ENCODE measurements at regions not wholly inside any gene's neighbourhood (a gene's known extent, or its start where the extent isn't known, plus 50 kb on each side); places are given as distances from the start of the nearest gene placed in this dataset.

GRCh38 chr4:37068580-37068979 lies 176.0 kb upstream of the NWD2 start:
- Mint-ChIP-seq H3K4me3 (no peak overlapping the region), H3K36me3 (ENCODE audit: low read depth) (peaks cover 1% of the 10 kb centered on the region), H3K4me1 (ENCODE audit: low read depth) (peaks cover 5% of the 10 kb centered on the region), H3K27me3 (ENCODE audit: insufficient read depth) (peaks cover 2% of the 10 kb centered on the region), H3K27ac (no peak overlapping the region), H3K9me3 (peaks cover 7% of the 10 kb centered on the region)
- intact Hi-C loops (cut with micrococcal nuclease), result no loop called here
- DNase-seq (ENCODE audit: low spot score), result no peak

- Mint-ChIP-seq H3K9me3 (peaks cover 7% of the 10 kb centered on the region), H3K4me1 (ENCODE audit: low read depth) (peaks cover 5% of the 10 kb centered on the region)
- intact Hi-C loops (cut with micrococcal nuclease), result no loop called here
Observed at GRCh38 chr4:37070041-37070440, 174.5 kb upstream of the NWD2 start.

GRCh38 chr4:37071576-37071975 lies 173.0 kb upstream of the NWD2 start:
- intact Hi-C loops (cut with micrococcal nuclease), result no loop called here
- H3K4me3 Mint-ChIP-seq, result no peak overlapping the region
- peaks cover 2% of the 10 kb centered on the region for H3K27me3 Mint-ChIP-seq (ENCODE audit: insufficient read depth)
- no peak overlapping the region for H3K27ac Mint-ChIP-seq
- H3K36me3 Mint-ChIP-seq (ENCODE audit: low read depth), result peaks cover 1% of the 10 kb centered on the region
- H3K9me3 Mint-ChIP-seq, result peaks cover 7% of the 10 kb centered on the region
- H3K4me1 Mint-ChIP-seq (ENCODE audit: low read depth), result peaks cover 5% of the 10 kb centered on the region
- no peak for DNase-seq (ENCODE audit: low spot score)

More at GRCh38 chr4:37070041-37070440, 174.5 kb upstream of the NWD2 start:
- H3K27ac Mint-ChIP-seq, result no peak overlapping the region
- H3K36me3 Mint-ChIP-seq (ENCODE audit: low read depth), result peaks cover 1% of the 10 kb centered on the region
- H3K4me3 Mint-ChIP-seq, result no peak overlapping the region
- DNase-seq (ENCODE audit: low spot score), result no peak
- peaks cover 2% of the 10 kb centered on the region for H3K27me3 Mint-ChIP-seq (ENCODE audit: insufficient read depth)

GRCh38 chr4:37073226-37073840 lies 171.2 kb upstream of the NWD2 start:
- peaks cover 7% of the 10 kb centered on the region for H3K9me3 Mint-ChIP-seq
- H3K4me3 Mint-ChIP-seq, result no peak overlapping the region
- DNase-seq (ENCODE audit: low spot score), result no peak
- peaks cover 2% of the 10 kb centered on the region for H3K27me3 Mint-ChIP-seq (ENCODE audit: insufficient read depth)
- no peak overlapping the region for H3K27ac Mint-ChIP-seq
- intact Hi-C loops (cut with micrococcal nuclease), result no loop called here
- peaks cover 1% of the 10 kb centered on the region for H3K36me3 Mint-ChIP-seq (ENCODE audit: low read depth)
- H3K4me1 Mint-ChIP-seq (ENCODE audit: low read depth), result peaks cover 5% of the 10 kb centered on the region

GRCh38 chr4:37082912-37083311 lies 161.6 kb upstream of the NWD2 start:
- H3K27me3 Mint-ChIP-seq (ENCODE audit: insufficient read depth), result no peaks in the 10 kb centered on the region
- H3K9me3 Mint-ChIP-seq, result peaks cover 6% of the 10 kb centered on the region
- H3K27ac Mint-ChIP-seq, result no peak overlapping the region
- no peak for DNase-seq (ENCODE audit: low spot score)
- intact Hi-C loops (cut with micrococcal nuclease), result no loop called here
- H3K4me1 Mint-ChIP-seq (ENCODE audit: low read depth), result no peaks in the 10 kb centered on the region
- no peak overlapping the region for H3K4me3 Mint-ChIP-seq
- no peaks in the 10 kb centered on the region for H3K36me3 Mint-ChIP-seq (ENCODE audit: low read depth)

GRCh38 chr4:37095925-37096324 lies 148.6 kb upstream of the NWD2 start:
- intact Hi-C loops (cut with micrococcal nuclease), result no loop called here
- no peaks in the 10 kb centered on the region for H3K4me1 Mint-ChIP-seq (ENCODE audit: low read depth)
- H3K27me3 Mint-ChIP-seq (ENCODE audit: insufficient read depth), result no peaks in the 10 kb centered on the region
- no peaks in the 10 kb centered on the region for H3K9me3 Mint-ChIP-seq
- no peaks in the 10 kb centered on the region for H3K36me3 Mint-ChIP-seq (ENCODE audit: low read depth)
- H3K4me3 Mint-ChIP-seq, result no peak overlapping the region
- H3K27ac Mint-ChIP-seq, result no peak overlapping the region
- no peak for DNase-seq (ENCODE audit: low spot score)

GRCh38 chr4:37101182-37101581 lies 143.4 kb upstream of the NWD2 start:
- no peak for DNase-seq (ENCODE audit: low spot score)
- intact Hi-C loops (cut with micrococcal nuclease), result no loop called here
- H3K27ac Mint-ChIP-seq, result no peak overlapping the region
- H3K27me3 Mint-ChIP-seq (ENCODE audit: insufficient read depth), result no peaks in the 10 kb centered on the region
- no peaks in the 10 kb centered on the region for H3K36me3 Mint-ChIP-seq (ENCODE audit: low read depth)
- no peak overlapping the region for H3K4me3 Mint-ChIP-seq
- no peaks in the 10 kb centered on the region for H3K4me1 Mint-ChIP-seq (ENCODE audit: low read depth)
- no peaks in the 10 kb centered on the region for H3K9me3 Mint-ChIP-seq

GRCh38 chr4:37101686-37102085 lies 142.9 kb upstream of the NWD2 start:
- intact Hi-C loops (cut with micrococcal nuclease), result no loop called here
- H3K4me3 Mint-ChIP-seq, result no peak overlapping the region
- H3K9me3 Mint-ChIP-seq, result no peaks in the 10 kb centered on the region
- no peaks in the 10 kb centered on the region for H3K36me3 Mint-ChIP-seq (ENCODE audit: low read depth)
- H3K27ac Mint-ChIP-seq, result no peak overlapping the region
- DNase-seq (ENCODE audit: low spot score), result no peak
- H3K27me3 Mint-ChIP-seq (ENCODE audit: insufficient read depth), result no peaks in the 10 kb centered on the region
- H3K4me1 Mint-ChIP-seq (ENCODE audit: low read depth), result no peaks in the 10 kb centered on the region

- H3K36me3 Mint-ChIP-seq (ENCODE audit: low read depth), result no peaks in the 10 kb centered on the region
- DNase-seq (ENCODE audit: low spot score), result no peak
- intact Hi-C loops (cut with micrococcal nuclease), result no loop called here
- no peaks in the 10 kb centered on the region for H3K27me3 Mint-ChIP-seq (ENCODE audit: insufficient read depth)
- H3K27ac Mint-ChIP-seq, result no peak overlapping the region
- H3K9me3 Mint-ChIP-seq, result no peaks in the 10 kb centered on the region
- no peaks in the 10 kb centered on the region for H3K4me1 Mint-ChIP-seq (ENCODE audit: low read depth)
- H3K4me3 Mint-ChIP-seq, result no peak overlapping the region
Observed at GRCh38 chr4:37109756-37110155, 134.8 kb upstream of the NWD2 start.

GRCh38 chr4:37124800-37125199 lies 119.7 kb upstream of the NWD2 start:
- no peaks in the 10 kb centered on the region for H3K36me3 Mint-ChIP-seq (ENCODE audit: low read depth)
- no peaks in the 10 kb centered on the region for H3K27me3 Mint-ChIP-seq (ENCODE audit: insufficient read depth)
- no peaks in the 10 kb centered on the region for H3K9me3 Mint-ChIP-seq
- H3K4me1 Mint-ChIP-seq (ENCODE audit: low read depth), result no peaks in the 10 kb centered on the region
- no peak overlapping the region for H3K27ac Mint-ChIP-seq
- intact Hi-C loops (cut with micrococcal nuclease), result no loop called here
- no peak overlapping the region for H3K4me3 Mint-ChIP-seq
- no peak for DNase-seq (ENCODE audit: low spot score)

GRCh38 chr4:37126051-37126450 lies 118.5 kb upstream of the NWD2 start:
- no peaks in the 10 kb centered on the region for H3K9me3 Mint-ChIP-seq

GRCh38 chr4:37130465-37130864 lies 114.1 kb upstream of the NWD2 start:
- no peak overlapping the region for H3K27ac Mint-ChIP-seq
- H3K4me1 Mint-ChIP-seq (ENCODE audit: low read depth), result no peaks in the 10 kb centered on the region
- no peaks in the 10 kb centered on the region for H3K36me3 Mint-ChIP-seq (ENCODE audit: low read depth)
- no peak for DNase-seq (ENCODE audit: low spot score)
- H3K4me3 Mint-ChIP-seq, result no peak overlapping the region
- intact Hi-C loops (cut with micrococcal nuclease), result no loop called here
- H3K9me3 Mint-ChIP-seq, result no peaks in the 10 kb centered on the region
- no peaks in the 10 kb centered on the region for H3K27me3 Mint-ChIP-seq (ENCODE audit: insufficient read depth)

More at GRCh38 chr4:37126051-37126450, 118.5 kb upstream of the NWD2 start:
- H3K27ac Mint-ChIP-seq, result no peak overlapping the region
- H3K4me3 Mint-ChIP-seq, result no peak overlapping the region
- H3K4me1 Mint-ChIP-seq (ENCODE audit: low read depth), result no peaks in the 10 kb centered on the region
- intact Hi-C loops (cut with micrococcal nuclease), result no loop called here
- no peaks in the 10 kb centered on the region for H3K27me3 Mint-ChIP-seq (ENCODE audit: insufficient read depth)
- DNase-seq (ENCODE audit: low spot score), result no peak
- H3K36me3 Mint-ChIP-seq (ENCODE audit: low read depth), result no peaks in the 10 kb centered on the region

GRCh38 chr4:37132351-37132974 lies 112.1 kb upstream of the NWD2 start:
- intact Hi-C loops (cut with micrococcal nuclease), result no loop called here
- Mint-ChIP-seq H3K27me3 (ENCODE audit: insufficient read depth) (no peaks in the 10 kb centered on the region), H3K36me3 (ENCODE audit: low read depth) (no peaks in the 10 kb centered on the region), H3K27ac (no peak overlapping the region), H3K4me1 (ENCODE audit: low read depth) (no peaks in the 10 kb centered on the region), H3K4me3 (no peak overlapping the region), H3K9me3 (no peaks in the 10 kb centered on the region)
- no peak for DNase-seq (ENCODE audit: low spot score)

GRCh38 chr4:37132975-37133360 lies 111.6 kb upstream of the NWD2 start:
- H3K4me3 Mint-ChIP-seq, result no peak overlapping the region
- H3K4me1 Mint-ChIP-seq (ENCODE audit: low read depth), result no peaks in the 10 kb centered on the region
- H3K27ac Mint-ChIP-seq, result no peak overlapping the region
- no peak for DNase-seq (ENCODE audit: low spot score)
- H3K9me3 Mint-ChIP-seq, result no peaks in the 10 kb centered on the region
- H3K27me3 Mint-ChIP-seq (ENCODE audit: insufficient read depth), result no peaks in the 10 kb centered on the region
- no peaks in the 10 kb centered on the region for H3K36me3 Mint-ChIP-seq (ENCODE audit: low read depth)
- intact Hi-C loops (cut with micrococcal nuclease), result no loop called here
